GM12874 (cell line): ENCODE measurements at regions not wholly inside any gene's neighbourhood (a gene's known extent, or its start where the extent isn't known, plus 50 kb on each side); places are given as distances from the start of the nearest gene placed in this dataset.

ENCODE experiments used
- CTCF ChIP-seq: IDR thresholded peaks from 2 replicates; pipeline ENCODE4 v1.5.1; 2011; ENCODE audit warnings: low read depth, mild to moderate bottlenecking, control low read depth, low read length, moderate library complexity; ENCODE audit not compliant: insufficient read depth

GRCh38 chr1:98196012-98196411 is 275.2 kb upstream of the DPYD start:
- no peak for TF ChIP-seq CTCF

- no peak for TF ChIP-seq CTCF
Observed at GRCh38 chr1:98188774-98189173, 267.9 kb upstream of the DPYD start.

GRCh38 chr1:98184856-98185255 is 264.0 kb upstream of the DPYD start:
- TF ChIP-seq CTCF: no peak

DNA sequence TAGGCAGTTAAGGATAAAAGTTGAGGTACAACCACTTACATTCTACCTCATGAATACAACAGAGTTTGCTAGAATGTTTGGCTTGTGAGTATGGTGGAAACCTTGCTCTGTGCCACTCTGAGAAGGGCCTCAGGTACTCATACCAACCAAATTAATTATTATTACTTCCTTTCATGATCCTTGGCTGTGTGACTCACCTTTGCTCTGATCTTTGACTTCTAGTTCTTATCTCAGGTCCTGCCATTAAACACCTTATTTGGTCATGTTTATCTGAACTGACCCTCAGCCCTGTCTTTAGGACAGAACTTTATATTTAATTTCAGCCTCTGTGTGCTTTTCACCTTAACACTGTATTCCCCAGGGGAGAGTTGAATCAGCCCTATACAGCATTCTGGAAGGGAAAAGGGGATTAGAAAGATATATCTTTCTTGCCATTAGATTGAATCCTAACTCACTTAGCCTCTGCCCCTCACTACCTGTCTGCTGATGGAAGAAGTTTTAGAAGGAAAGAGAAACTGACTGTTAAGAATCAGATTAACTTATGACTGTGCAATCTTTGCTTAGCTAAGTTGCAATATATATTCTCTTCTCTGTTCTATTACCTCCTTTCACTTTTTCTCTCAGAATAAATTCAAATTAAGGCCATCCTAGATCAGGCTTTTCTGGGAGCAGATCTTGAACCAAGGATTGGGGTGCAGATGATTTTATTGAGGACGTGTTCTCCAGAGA is 260.4 kb upstream of the DPYD start:
- TF ChIP-seq CTCF: no peak

- TF ChIP-seq CTCF: no peak
Observed at GRCh38 chr1:98179151-98179773, 258.4 kb upstream of the DPYD start.

GRCh38 chr1:98177751-98178150 is 256.9 kb upstream of the DPYD start:
- no peak for TF ChIP-seq CTCF

- TF ChIP-seq CTCF: no peak
Observed at GRCh38 chr1:98176936-98177335, 256.1 kb upstream of the DPYD start.
